BJ (cell line): ENCODE measurements at regions not wholly inside any gene's neighbourhood (a gene's known extent, or its start where the extent isn't known, plus 50 kb on each side); places are given as distances from the start of the nearest gene placed in this dataset.

ENCODE experiments used
- CTCF ChIA-PET: fragments of 350-600 bp; formaldehyde crosslinking; extraction: SDS; loops from one replicate; lab custom pipeline; 2021; ENCODE audit warnings: antibody characterized with exemption, inconsistent platforms; lab: Yijun Ruan, JAX
- POLR2A ChIA-PET: fragments of 300-600 bp; sonication (Branson Sonifier 250); formaldehyde crosslinking; extraction: SDS; loops from one replicate; lab custom pipeline; 2021; ENCODE audit warnings: antibody characterized with exemption; lab: Charles Lee
- DNase-seq: peaks from one replicate; pipeline ENCODE4 v3.0.0-alpha.2; 2011; ENCODE audit warnings: low read depth
- H3K27me3 ChIP-seq: 2 replicates; pipeline ENCODE4 v1.6.0; 2011; ENCODE audit warnings: low read length; ENCODE audit not compliant: control insufficient read depth, insufficient read depth
- H3K36me3 ChIP-seq: 2 replicates; pipeline ENCODE4 v1.5.1; 2011; ENCODE audit warnings: low read length; ENCODE audit not compliant: control insufficient read depth, insufficient read depth
- H3K4me3 ChIP-seq: 2 replicates; pipeline ENCODE4 v1.5.1; 2011; ENCODE audit warnings: low read depth, mild to moderate bottlenecking, control low read depth, low read length
- CTCF ChIP-seq: IDR thresholded peaks from 2 replicates; pipeline ENCODE4 v1.5.1; 2011; ENCODE audit warnings: low read depth, mild to moderate bottlenecking, control low read depth, inconsistent platforms, low read length, moderate library complexity; ENCODE audit not compliant: insufficient read depth

DNA sequence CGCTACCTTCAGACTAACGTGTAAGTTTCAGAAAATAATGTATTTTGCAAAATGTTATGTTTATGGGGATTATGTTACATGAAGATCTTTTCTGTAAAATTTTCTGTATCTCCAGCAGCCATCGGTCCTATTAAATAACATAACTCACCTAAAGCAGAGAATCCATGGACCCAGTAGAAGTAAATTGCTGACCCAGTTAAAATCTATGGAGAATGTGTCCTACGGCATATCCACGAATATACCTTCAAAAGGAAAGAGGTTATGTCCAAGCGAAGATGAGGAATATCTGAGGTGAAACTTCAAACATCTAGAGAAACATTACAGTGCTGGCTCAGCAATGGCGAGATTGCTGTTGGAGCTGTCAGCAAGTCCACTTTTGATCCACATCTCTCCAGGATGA, 492.2 kb upstream of the ADAMTS16 start:
- POLR2A ChIA-PET = no interaction called here
- no peak for TF ChIP-seq CTCF
- no peak for DNase-seq
- H3K4me3 ChIP-seq = no peak overlapping the region
- CTCF ChIA-PET = no interaction called here
- H3K36me3 ChIP-seq = no peaks in the 10 kb centered on the region
- H3K27me3 ChIP-seq = no peaks in the 10 kb centered on the region

DNA sequence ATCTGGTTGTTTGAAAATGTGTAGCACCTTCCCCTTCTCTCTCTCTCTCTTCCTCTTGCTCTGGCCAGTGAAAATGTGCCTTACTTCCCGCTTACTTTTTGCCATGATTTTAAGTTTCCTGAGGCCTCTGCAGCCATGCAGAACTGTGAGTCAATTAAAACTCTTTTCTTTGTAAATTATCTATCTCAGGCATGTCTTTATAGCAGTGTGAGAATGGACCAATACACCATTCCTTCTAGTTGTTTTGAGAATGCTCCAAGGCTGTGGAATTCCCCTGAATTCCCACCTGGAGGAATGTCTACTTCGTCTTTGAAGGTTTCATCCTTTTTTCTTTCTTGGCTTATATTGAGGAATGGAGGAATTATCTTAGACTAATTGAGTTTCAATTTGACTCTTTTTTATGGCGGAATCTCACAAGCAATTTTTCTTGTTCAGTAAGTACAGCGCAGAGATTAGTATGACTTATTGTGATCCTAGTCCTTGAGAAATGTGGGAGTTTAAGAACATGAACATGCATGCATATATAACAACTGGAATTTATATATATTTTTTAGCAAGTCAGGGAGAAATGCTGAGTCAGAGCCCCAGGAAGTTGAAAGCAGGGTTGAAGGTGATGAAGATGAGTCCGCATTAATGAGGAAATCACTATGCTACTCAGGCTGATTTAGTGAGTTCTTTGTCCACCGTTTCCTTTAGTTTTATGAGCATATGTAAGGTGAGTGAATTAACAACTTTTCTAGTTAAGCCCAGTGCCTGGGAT, 488.1 kb upstream of the ADAMTS16 start:
- TF ChIP-seq CTCF = no peak
- CTCF ChIA-PET = no interaction called here
- POLR2A ChIA-PET = no interaction called here

GRCh38 chr5:4653475-4653874, 486.7 kb upstream of the ADAMTS16 start:
- H3K36me3 ChIP-seq = no peaks in the 10 kb centered on the region
- TF ChIP-seq CTCF = no peak
- H3K4me3 ChIP-seq = no peak overlapping the region
- no peak for DNase-seq
- ChIA-PET POLR2A (no interaction called here), CTCF (no interaction called here)
- H3K27me3 ChIP-seq = no peaks in the 10 kb centered on the region

More for the DNA sequence above, 488.1 kb upstream of the ADAMTS16 start:
- H3K4me3 ChIP-seq = no peak overlapping the region
- H3K27me3 ChIP-seq = no peaks in the 10 kb centered on the region
- no peaks in the 10 kb centered on the region for H3K36me3 ChIP-seq
- no peak for DNase-seq

DNA sequence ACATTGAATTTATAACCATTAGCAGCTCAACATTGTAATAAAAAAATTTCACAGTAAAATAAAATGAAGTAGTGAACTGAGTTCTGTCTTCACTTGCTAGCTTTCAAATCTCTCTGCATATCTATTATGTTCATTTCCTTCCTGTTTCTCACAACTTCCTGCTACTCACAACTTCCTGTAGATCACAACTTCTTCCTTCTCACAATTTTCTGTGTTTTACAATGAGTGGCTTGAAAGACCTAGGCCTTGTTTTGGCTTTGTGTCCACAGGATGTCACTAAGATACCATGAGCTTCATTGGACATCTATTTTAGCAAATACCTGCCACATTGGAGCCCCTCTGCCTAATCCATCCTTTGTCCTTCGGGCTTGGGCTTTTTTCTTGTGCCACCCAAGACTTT, 480.3 kb upstream of the ADAMTS16 start:
- Histone ChIP-seq H3K27me3 (no peaks in the 10 kb centered on the region), H3K36me3 (no peaks in the 10 kb centered on the region), H3K4me3 (no peak overlapping the region)
- ChIA-PET CTCF (interaction anchor here (1.0 kb wide), 1 partner anchor 31 kb away, joined by 3 read pairs; no protein-coding TSS in a partner anchor), POLR2A (no interaction called here)
- no peak for DNase-seq
- TF ChIP-seq CTCF = no peak

DNA sequence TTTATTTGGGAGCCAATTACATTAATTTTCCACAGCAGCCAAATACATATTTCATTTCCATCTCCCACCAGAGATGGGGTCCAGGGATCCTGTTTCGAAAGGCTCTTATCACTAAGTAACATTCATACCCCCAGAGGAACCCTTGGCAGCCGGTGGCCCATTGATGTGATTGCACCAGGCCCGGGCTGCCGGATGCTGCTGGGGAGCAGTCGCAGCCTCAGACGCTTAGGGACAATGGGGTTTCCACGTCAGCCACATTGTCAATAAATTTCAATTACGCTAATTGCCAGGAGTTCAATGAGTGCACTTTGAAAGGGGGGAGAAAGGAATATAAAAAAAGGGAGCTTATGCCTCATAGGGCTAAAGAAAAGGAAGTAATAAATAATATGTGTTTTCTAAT, 478.8 kb upstream of the ADAMTS16 start:
- Histone ChIP-seq H3K36me3 (no peaks in the 10 kb centered on the region), H3K27me3 (no peaks in the 10 kb centered on the region), H3K4me3 (no peak overlapping the region)
- ChIA-PET CTCF (no interaction called here), POLR2A (no interaction called here)
- no peak for DNase-seq
- no peak for TF ChIP-seq CTCF
